IPS-15b (cell line): ENCODE measurements at regions not wholly inside any gene's neighbourhood (a gene's known extent, or its start where the extent isn't known, plus 50 kb on each side); places are given as distances from the start of the nearest gene placed in this dataset.
"Not testable (repeated sequence)": the region's sequence is repeated elsewhere in the genome, so short reads cannot be mapped to it uniquely, and the experiment has no call there.

Source experiments
- H3K27me3 ChIP-seq: one replicate; pipeline ENCODE4 v1.6.1; 2013; ENCODE audit warnings: low read length; ENCODE audit not compliant: control insufficient read depth, insufficient read depth
- H3K36me3 ChIP-seq: one replicate; pipeline ENCODE4 v1.6.1; 2013; ENCODE audit warnings: low read length; ENCODE audit not compliant: control insufficient read depth, insufficient read depth
- H3K4me1 ChIP-seq: one replicate; pipeline ENCODE4 v1.6.1; 2013; ENCODE audit warnings: mild to moderate bottlenecking, low read length; ENCODE audit not compliant: control insufficient read depth, insufficient read depth
- H3K4me3 ChIP-seq: one replicate; pipeline ENCODE4 v1.5.1; 2013; ENCODE audit warnings: low read depth, low read length
- H3K9ac ChIP-seq: one replicate; pipeline ENCODE4 v1.6.1; 2013; ENCODE audit warnings: low read depth, mild to moderate bottlenecking, low read length
- H3K9me3 ChIP-seq: one replicate; pipeline ENCODE4 v1.6.1; 2013; ENCODE audit warnings: mild to moderate bottlenecking, low read length; ENCODE audit not compliant: control insufficient read depth, insufficient read depth

DNA sequence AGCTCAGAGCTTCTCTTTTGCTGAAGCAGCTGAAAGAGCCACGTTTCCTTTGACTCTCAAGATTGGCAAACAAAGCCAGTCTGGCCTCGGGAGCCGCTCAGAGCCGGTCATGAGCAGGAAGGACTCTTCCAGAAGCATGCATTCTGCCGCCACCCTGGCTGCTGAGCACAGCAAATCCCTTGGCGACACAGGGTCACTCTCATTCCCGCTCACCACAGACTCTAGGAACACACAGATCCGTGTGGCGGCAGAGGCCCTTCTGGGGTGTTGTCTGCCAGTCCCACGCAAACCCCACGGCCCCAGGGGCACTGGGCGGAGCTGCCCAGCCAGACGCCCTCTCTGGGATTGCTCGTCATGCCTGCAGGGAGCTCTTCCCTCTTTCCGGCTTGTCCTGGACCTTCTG lies 157.0 kb downstream of the C16orf95 start:
- Histone ChIP-seq H3K36me3 (no peaks in the 10 kb centered on the region), H3K4me3 (no peak overlapping the region), H3K4me1 (no peaks in the 10 kb centered on the region), H3K27me3 (no peaks in the 10 kb centered on the region), H3K9ac (no peak overlapping the region), H3K9me3 (no peaks in the 10 kb centered on the region)

DNA sequence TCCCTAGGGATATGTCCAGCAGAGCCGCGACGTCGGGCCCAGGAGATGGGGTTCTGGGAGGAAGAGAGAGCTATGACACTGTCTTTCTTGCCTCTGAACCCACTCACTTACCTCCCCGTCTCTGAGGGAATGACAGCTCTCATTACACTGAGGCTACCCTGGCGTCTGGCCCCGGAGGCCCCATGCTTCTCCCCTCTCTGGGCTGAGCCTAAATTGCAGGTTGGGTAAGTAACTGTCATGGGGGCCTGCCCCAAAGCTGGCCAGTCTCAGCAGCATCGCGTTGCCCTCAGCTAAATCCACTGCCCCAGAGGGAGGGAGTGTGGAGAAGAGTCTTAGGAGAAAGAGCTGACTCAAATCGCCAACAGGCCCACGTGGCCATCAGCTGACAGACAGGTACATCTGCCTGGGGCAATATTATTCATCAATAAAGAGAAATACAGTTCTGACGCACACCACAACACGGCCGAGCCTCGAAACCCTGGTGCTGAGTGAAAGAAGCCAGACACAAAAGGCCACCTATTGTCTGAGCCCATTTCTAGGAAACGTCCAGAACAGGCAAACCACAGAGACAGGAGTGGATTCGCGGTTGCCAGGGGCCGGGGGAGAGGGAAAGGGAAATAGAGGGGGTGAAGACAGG lies 156.4 kb downstream of the C16orf95 start:
- Histone ChIP-seq H3K4me3 (no peak overlapping the region), H3K9me3 (no peaks in the 10 kb centered on the region), H3K27me3 (no peaks in the 10 kb centered on the region), H3K4me1 (no peaks in the 10 kb centered on the region), H3K36me3 (no peaks in the 10 kb centered on the region), H3K9ac (no peak overlapping the region)

GRCh38 chr16:87161410-87161809 lies 155.8 kb downstream of the C16orf95 start:
- H3K9ac ChIP-seq, H3K36me3 ChIP-seq, H3K27me3 ChIP-seq, H3K9me3 ChIP-seq, H3K4me3 ChIP-seq, H3K4me1 ChIP-seq: not testable (repeated sequence)

DNA sequence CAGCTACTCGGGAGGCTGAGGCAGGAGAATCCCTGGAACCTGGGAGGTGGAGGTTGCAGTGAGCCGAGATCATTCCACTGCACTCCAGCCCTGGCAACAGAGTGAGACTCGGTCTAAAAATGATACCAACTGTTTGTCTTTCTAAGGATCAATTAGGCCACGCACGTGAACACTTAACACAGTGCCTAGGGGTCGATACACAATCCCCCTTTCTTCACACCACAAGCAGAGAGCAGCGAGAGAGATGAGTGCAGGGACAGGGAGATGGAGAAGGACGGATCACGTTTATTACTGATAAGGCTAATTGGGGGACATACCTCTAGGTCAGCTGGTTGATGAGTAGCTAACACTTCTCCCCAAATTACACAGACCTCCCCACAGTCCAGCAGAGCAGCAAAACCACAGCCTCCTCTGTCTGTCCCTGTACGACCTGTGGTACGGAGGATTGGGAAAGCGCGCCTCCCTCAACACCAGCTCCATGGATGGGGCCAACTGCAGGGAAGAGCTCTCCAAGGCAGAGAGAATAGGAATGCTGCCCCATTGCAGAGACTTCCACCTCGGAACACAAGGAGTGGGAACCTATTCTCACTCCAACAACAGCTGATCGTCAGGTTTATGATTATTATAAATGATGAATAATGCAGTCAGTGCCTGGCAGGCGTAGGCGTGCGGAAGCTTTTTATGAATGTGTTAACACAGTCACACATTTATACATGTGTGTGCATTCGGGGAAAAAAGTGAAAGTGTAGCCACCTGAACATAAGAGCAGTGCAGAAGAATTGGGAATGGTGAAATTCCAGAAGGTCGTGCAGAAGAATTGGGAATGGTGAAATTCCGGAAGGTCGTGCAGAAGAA lies 155.1 kb downstream of the C16orf95 start:
- Histone ChIP-seq H3K9ac (no peak overlapping the region), H3K4me1 (no peaks in the 10 kb centered on the region), H3K4me3 (no peak overlapping the region), H3K9me3 (no peaks in the 10 kb centered on the region), H3K36me3 (no peaks in the 10 kb centered on the region), H3K27me3 (no peaks in the 10 kb centered on the region)

DNA sequence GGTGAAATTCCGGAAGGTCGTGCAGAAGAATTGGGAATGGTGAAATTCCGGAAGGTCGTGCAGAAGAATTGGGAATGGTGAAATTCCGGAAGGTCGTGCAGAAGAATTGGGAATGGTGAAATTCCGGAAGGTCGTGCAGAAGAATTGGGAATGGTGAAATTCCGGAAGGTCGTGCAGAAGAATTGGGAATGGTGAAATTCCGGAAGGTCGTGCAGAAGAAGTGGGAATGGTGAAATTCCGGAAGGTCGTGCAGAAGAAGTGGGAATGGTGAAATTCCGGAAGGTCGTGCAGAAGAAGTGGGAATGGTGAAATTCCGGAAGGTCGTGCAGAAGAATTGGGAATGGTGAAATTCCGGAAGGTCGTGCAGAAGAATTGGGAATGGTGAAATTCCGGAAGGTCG lies 154.4 kb downstream of the C16orf95 start:
- not testable (repeated sequence) for H3K27me3 ChIP-seq, H3K36me3 ChIP-seq, H3K4me3 ChIP-seq, H3K9ac ChIP-seq, H3K4me1 ChIP-seq, H3K9me3 ChIP-seq

DNA sequence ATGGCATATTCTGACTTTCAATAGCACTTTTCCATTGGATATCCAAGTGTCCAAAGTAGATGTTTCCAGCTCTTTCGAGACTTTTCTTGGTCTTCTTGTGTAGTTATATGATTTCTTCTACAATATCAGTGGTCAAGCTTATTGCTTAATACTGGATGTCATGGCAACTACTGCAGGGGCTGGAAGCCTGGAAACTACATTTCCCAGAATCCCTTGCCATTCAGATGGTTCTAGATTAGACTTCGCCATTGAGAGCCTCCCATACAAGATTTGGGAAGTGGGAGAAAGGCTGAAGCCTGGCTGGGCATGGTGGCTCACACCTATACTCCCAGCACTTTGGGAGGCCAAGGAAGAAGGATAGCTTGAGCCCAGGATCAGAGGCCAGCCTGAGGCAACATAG lies 153.6 kb downstream of the C16orf95 start:
- no peak overlapping the region for H3K4me3 ChIP-seq
- no peaks in the 10 kb centered on the region for H3K4me1 ChIP-seq
- no peaks in the 10 kb centered on the region for H3K36me3 ChIP-seq
- no peaks in the 10 kb centered on the region for H3K9me3 ChIP-seq
- H3K27me3 ChIP-seq = no peaks in the 10 kb centered on the region
- no peak overlapping the region for H3K9ac ChIP-seq

- no peaks in the 10 kb centered on the region for H3K4me1 ChIP-seq
- H3K9me3 ChIP-seq = no peaks in the 10 kb centered on the region
- H3K27me3 ChIP-seq = no peaks in the 10 kb centered on the region
- no peak overlapping the region for H3K4me3 ChIP-seq
- H3K36me3 ChIP-seq = no peaks in the 10 kb centered on the region
- H3K9ac ChIP-seq = no peak overlapping the region
Observed at GRCh38 chr16:87165151-87165550, 152.0 kb downstream of the C16orf95 start.

GRCh38 chr16:87165885-87166284 lies 151.3 kb downstream of the C16orf95 start:
- H3K9ac ChIP-seq = no peak overlapping the region
- no peak overlapping the region for H3K4me3 ChIP-seq
- H3K27me3 ChIP-seq = no peaks in the 10 kb centered on the region
- H3K36me3 ChIP-seq = no peaks in the 10 kb centered on the region
- no peaks in the 10 kb centered on the region for H3K9me3 ChIP-seq
- no peaks in the 10 kb centered on the region for H3K4me1 ChIP-seq

DNA sequence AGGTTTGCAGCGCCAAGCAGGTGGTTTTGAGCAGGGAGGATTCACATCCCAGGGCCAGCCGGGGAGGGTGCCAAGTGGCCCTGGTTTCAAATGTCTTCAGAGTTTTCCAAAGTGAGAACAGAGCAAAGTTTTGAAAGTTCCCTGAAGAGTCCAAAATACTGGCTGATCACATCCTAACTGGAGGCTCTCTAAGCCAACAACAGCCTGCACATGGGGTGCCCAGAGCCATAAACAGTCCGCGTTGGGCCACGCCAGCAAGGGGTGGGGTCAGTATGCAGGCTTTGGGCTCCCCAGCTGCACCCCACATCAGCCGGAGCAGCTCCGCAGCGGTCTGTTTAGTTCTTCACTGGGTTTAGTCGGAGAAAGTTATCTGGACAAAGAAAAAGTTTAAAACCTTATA lies 150.9 kb downstream of the C16orf95 start:
- Histone ChIP-seq H3K9me3 (no peaks in the 10 kb centered on the region), H3K4me3 (no peak overlapping the region), H3K9ac (no peak overlapping the region), H3K4me1 (no peaks in the 10 kb centered on the region), H3K36me3 (no peaks in the 10 kb centered on the region), H3K27me3 (no peaks in the 10 kb centered on the region)

DNA sequence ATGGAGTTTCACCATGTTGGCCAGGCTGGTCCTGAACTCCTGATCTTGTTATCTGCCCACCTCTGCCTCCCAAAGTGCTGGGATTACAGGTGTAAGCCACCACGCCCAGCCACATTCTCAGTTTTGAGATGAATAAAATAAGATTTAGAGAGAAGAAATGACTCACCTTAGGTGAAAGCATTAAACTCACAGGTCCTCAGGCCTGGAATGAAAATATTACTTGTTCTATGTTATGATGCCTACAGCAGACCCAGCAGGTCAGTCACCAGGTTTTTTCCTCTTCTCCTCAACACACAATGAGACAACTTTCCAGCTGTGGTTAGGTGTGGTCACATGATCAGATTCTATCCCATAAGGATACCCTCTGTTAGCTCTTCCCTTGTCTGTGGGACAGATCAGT lies 150.3 kb downstream of the C16orf95 start:
- no peaks in the 10 kb centered on the region for H3K9me3 ChIP-seq
- no peaks in the 10 kb centered on the region for H3K36me3 ChIP-seq
- H3K4me3 ChIP-seq = no peak overlapping the region
- no peaks in the 10 kb centered on the region for H3K27me3 ChIP-seq
- H3K9ac ChIP-seq = no peak overlapping the region
- H3K4me1 ChIP-seq = no peaks in the 10 kb centered on the region

DNA sequence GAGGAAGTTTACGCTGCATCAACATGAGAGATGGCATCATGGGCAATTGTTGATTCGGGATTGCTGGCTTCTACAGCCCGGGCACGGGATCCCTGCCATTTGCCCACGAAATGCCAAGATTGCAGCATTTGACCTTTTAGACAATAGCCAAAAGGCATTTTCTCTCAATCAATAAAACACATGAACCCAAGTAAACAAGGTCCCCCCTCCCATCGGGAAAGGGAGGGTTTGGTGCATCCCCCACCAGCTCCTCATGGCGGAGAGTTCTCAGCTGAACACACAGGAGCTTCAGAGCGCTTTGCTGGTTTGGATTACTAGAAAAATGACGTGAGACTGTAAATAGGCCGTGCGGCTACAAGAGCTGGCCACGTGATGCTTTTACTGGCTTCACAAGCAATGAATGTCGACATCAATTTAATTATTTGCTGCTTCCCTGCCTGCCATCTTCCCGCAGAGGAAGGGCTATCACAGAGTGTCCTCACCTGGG lies 147.6 kb downstream of the C16orf95 start:
- Histone ChIP-seq H3K9ac (no peak overlapping the region), H3K4me3 (no peak overlapping the region), H3K36me3 (no peaks in the 10 kb centered on the region), H3K4me1 (no peaks in the 10 kb centered on the region), H3K27me3 (no peaks in the 10 kb centered on the region), H3K9me3 (no peaks in the 10 kb centered on the region)

GRCh38 chr16:87170310-87170709 lies 146.9 kb downstream of the C16orf95 start:
- Histone ChIP-seq H3K9ac (no peak overlapping the region), H3K4me3 (no peak overlapping the region), H3K4me1 (no peaks in the 10 kb centered on the region), H3K9me3 (no peaks in the 10 kb centered on the region), H3K36me3 (no peaks in the 10 kb centered on the region), H3K27me3 (no peaks in the 10 kb centered on the region)
